Sigmoid colon (tissue), 6 donors: ENCODE measurements at regions not wholly inside any gene's neighbourhood (a gene's known extent, or its start where the extent isn't known, plus 50 kb on each side); places are given as distances from the start of the nearest gene placed in this dataset.
A peak's percentile ranks its signal among the peaks of the same experiment; 100 is the strongest.

ENCODE experiments used
- DNase-seq: peaks from one replicate; pipeline ENCODE4 v3.0.0-alpha.2; 2019
- H3K27ac ChIP-seq, 4 donors: fragments of 200-600 bp; sonication (generic); one replicate each; pipeline ENCODE4 v1.5.1; 2016 to 2019; ENCODE audit warnings: mild to moderate bottlenecking in 1 of 4
- H3K27me3 ChIP-seq, 3 donors: fragments of 200-600 bp; sonication (generic); one replicate each; pipeline ENCODE4 v1.5.1; 2019; ENCODE audit warnings: mild to moderate bottlenecking in 1 of 3
- H3K36me3 ChIP-seq, 4 donors: fragments of 200-600 bp; sonication (generic); one replicate each; pipeline ENCODE4 v1.5.1; 2016 to 2019
- H3K4me1 ChIP-seq, 4 donors: fragments of 200-600 bp; sonication (generic); one replicate each; pipeline ENCODE4 v1.5.1; 2017 to 2019
- H3K4me3 ChIP-seq, 4 donors: fragments of 200-600 bp; sonication (generic); one replicate each; pipeline ENCODE4 v1.5.1; 2017 to 2019; ENCODE audit warnings: mild to moderate bottlenecking in 2 of 4, moderate library complexity in 1 of 4
- H3K9me3 ChIP-seq, 4 donors: fragments of 200-600 bp in 3 of 4; sonication (generic) in 3 of 4; one replicate each; pipeline versions ENCODE4 v1.5.1 to v1.6.1; 2013 to 2019
- EP300 ChIP-seq, 4 donors: sonication (generic); formaldehyde crosslinking; IDR thresholded peaks; one replicate each; pipeline ENCODE4 v1.6.1; 2017; ENCODE audit warnings: antibody characterized with exemption in 4 of 4
- POLR2A ChIP-seq, 2 donors: fragments of 450-650 bp; IDR thresholded peaks; one replicate each; pipeline ENCODE4 v1.6.1; 2016; ENCODE audit warnings: antibody characterized with exemption in 2 of 2, mild to moderate bottlenecking in 2 of 2, moderate library complexity in 2 of 2
- POLR2AphosphoS5 ChIP-seq, 4 donors: sonication (generic); formaldehyde crosslinking; IDR thresholded peaks; one replicate each; pipeline ENCODE4 v1.6.1; 2017; ENCODE audit warnings: antibody characterized with exemption in 4 of 4
- WGBS, 2 donors: extraction: QIAGEN DNeasy Blood & Tissue Kit; methylation state at CpG; one replicate each; pipeline ENCODE4 v1.1.7; 2013; 5-methylcytosine and 5-hydroxymethylcytosine counted together
- intact Hi-C: fragments of 100-400 bp; cut with DNase I; formaldehyde crosslinking; loops from one replicate; pipeline ENCODE4 v1.15.1; 2023
- TF ChIP-seq, protein P1 (sequence below), 4 experiments: fragments of 450-650 bp in 3 of 4; fragments of 200-600 bp in 1 of 4; IDR thresholded peaks; one replicate each; pipeline ENCODE4 v1.5.1; 2016 to 2019; ENCODE audit warnings: antibody characterized with exemption in 4 of 4, mild to moderate bottlenecking in 3 of 4, moderate library complexity in 2 of 4
- donor health status: healthy with polysubstance abuse.
- donor health status: healthy.

DNA sequence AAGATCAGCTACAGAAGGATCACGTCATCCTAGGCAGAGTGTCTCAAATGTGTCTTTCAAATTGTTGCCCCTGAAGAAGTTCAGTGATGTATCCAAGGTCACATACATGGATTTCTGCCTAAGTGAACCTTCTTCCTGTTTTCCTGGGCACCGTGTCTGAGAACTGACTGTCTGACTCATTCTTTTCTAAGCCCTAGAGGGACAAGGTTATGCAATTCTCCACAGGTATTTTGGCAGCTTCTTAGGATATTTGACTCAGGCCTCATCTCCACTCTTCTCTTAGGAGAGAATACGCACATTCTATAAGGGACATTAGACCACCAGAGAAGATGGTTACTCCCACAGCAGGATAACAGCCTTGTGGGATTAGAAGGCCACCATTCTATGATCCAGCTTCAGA is 391.9 kb upstream of the THBS1 start:
- no peak for DNase-seq
- H3K27me3 ChIP-seq: no peaks in the 10 kb centered on the region
- no peak for TF ChIP-seq EP300 (IDR thresholded peaks at IDR 0.05)
- TF ChIP-seq, protein P1, sequence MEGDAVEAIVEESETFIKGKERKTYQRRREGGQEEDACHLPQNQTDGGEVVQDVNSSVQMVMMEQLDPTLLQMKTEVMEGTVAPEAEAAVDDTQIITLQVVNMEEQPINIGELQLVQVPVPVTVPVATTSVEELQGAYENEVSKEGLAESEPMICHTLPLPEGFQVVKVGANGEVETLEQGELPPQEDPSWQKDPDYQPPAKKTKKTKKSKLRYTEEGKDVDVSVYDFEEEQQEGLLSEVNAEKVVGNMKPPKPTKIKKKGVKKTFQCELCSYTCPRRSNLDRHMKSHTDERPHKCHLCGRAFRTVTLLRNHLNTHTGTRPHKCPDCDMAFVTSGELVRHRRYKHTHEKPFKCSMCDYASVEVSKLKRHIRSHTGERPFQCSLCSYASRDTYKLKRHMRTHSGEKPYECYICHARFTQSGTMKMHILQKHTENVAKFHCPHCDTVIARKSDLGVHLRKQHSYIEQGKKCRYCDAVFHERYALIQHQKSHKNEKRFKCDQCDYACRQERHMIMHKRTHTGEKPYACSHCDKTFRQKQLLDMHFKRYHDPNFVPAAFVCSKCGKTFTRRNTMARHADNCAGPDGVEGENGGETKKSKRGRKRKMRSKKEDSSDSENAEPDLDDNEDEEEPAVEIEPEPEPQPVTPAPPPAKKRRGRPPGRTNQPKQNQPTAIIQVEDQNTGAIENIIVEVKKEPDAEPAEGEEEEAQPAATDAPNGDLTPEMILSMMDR (IDR thresholded peaks at IDR 0.05): no peak
- no peak for TF ChIP-seq POLR2A (IDR thresholded peaks at IDR 0.05)
- no peak for TF ChIP-seq POLR2AphosphoS5 (IDR thresholded peaks at IDR 0.05)
- intact Hi-C loops: no loop called here
- no peaks in the 10 kb centered on the region for H3K9me3 ChIP-seq
- WGBS, 2 donors: 74 to 81% methylated on average over 3 of the region's 3 CpGs
- H3K4me3 ChIP-seq: no peak overlapping the region
- no peak overlapping the region for H3K27ac ChIP-seq
- no peaks in the 10 kb centered on the region for H3K36me3 ChIP-seq
- peaks cover 0 to 6% (median 2%) of the 10 kb centered on the region in 4 donors for H3K4me1 ChIP-seq

DNA sequence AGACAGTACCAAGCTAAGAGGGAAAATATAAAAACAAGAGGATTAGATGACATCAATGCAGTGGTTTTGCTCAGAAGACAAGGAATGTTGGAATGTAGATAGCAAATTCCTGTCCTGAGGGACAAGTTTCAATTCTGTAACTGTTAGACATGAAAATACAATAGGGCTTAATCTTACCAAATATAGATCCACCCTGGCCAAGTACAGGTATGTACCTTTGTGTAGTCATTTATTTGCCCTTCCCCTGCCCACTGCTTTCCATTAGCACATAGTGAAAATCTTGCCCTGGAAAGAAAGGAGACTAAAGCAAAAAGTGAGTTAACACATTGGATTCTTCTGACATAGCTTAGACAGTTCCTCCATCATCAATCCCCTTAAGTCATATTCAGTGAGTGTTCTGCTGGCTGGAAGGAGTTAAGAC is 389.0 kb upstream of the THBS1 start:
- H3K4me1 ChIP-seq: peaks cover 0 to 18% (median 12%) of the 10 kb centered on the region in 4 donors
- no peak overlapping the region for H3K4me3 ChIP-seq
- TF ChIP-seq POLR2AphosphoS5 (IDR thresholded peaks at IDR 0.05) (no peak), EP300 (IDR thresholded peaks at IDR 0.05) (no peak), POLR2A (IDR thresholded peaks at IDR 0.05) (no peak)
- TF ChIP-seq, protein P1 (IDR thresholded peaks at IDR 0.05): no peak
- H3K27ac ChIP-seq: no peak overlapping the region
- no peaks in the 10 kb centered on the region for H3K27me3 ChIP-seq
- DNase-seq: no peak
- intact Hi-C loops: no loop called here
- no peaks in the 10 kb centered on the region for H3K9me3 ChIP-seq
- no peaks in the 10 kb centered on the region for H3K36me3 ChIP-seq

DNA sequence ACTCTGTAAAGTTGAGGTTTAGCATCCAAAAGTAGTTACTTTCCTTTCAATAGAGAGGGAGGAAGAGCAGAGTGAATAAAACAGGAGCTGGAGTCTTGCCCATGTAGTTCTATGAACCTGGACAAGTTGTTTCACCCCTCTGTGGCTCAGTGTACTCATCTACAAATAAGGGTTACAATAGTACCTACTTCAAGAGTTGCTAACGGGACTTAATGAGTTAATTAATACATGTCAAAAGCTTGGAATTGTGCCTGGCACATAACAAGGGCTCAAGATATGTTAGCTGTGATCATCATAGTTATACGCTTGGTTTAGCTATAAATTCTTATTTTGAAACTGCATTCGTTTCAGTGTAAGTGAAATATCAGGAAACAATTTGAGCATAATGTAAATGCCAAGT is 388.5 kb upstream of the THBS1 start:
- Histone ChIP-seq H3K27ac (no peak overlapping the region), H3K4me1 (peaks cover 0 to 18% (median 12%) of the 10 kb centered on the region in 4 donors), H3K9me3 (no peaks in the 10 kb centered on the region), H3K27me3 (no peaks in the 10 kb centered on the region), H3K36me3 (no peaks in the 10 kb centered on the region), H3K4me3 (no peak overlapping the region)
- TF ChIP-seq EP300 (IDR thresholded peaks at IDR 0.05): no peak
- no peak for TF ChIP-seq POLR2AphosphoS5 (IDR thresholded peaks at IDR 0.05)
- intact Hi-C loops: no loop called here
- no peak for DNase-seq
- 72 to 81% methylated on average over 3 of the region's 3 CpGs for WGBS, 2 donors

DNA sequence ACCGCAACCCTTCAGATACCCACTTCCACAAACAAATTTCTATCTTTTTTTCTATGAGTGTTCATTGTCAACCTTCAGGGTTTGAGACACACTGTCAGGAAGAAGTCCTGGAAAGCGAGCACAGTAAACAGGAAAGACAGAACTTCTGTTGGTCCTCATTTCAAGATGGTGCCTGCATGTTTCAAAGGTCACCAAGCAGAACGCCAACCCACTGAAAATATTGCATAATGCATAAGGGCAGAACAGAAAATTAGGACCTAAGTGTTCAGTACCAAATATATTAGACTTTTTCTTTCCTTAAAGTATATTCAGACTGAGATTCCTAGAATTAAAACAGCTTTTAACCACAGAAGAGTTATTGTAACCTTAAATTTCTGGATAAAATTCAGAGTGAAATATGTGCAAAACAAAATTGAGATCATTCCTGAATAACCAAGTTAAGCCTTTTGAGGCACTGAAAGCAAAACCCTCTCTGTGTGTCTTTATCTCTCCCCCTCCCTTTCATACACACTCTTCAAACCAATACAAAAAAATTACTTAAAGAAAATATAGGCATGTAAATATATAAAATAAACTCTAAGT is 387.8 kb upstream of the THBS1 start:
- 83 to 88% methylated on average over 3 of the region's 3 CpGs for WGBS, 2 donors
- H3K27me3 ChIP-seq: no peaks in the 10 kb centered on the region
- H3K4me3 ChIP-seq: no peak overlapping the region
- TF ChIP-seq, protein P1 (IDR thresholded peaks at IDR 0.05): no peak
- TF ChIP-seq POLR2AphosphoS5 (IDR thresholded peaks at IDR 0.05) (no peak), EP300 (IDR thresholded peaks at IDR 0.05) (no peak), POLR2A (IDR thresholded peaks at IDR 0.05) (no peak)
- H3K9me3 ChIP-seq: no peaks in the 10 kb centered on the region
- peaks cover 0 to 20% (median 15%) of the 10 kb centered on the region in 4 donors for H3K4me1 ChIP-seq
- DNase-seq: no peak
- no peak overlapping the region for H3K27ac ChIP-seq
- H3K36me3 ChIP-seq: no peaks in the 10 kb centered on the region
- intact Hi-C loops: no loop called here

DNA sequence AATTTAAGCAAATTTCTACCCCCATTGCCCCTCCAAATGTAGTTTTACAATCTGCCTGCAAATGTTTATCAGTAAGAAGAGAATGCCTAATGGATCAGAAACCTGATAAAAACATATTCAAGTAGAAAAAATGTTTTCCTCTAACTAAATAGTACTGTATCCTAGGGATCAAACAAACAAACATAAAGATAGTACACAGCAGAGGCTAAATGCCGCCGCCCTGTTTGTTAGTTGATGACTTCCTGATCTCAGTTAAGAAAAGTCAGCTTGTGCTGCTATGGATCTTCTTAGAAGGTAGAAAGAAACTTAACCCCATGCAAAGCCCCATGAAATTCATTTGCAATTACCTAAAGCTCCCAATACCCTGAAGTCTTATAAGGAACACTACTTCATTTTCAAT is 387.3 kb upstream of the THBS1 start:
- intact Hi-C loops: no loop called here
- Histone ChIP-seq H3K27me3 (no peaks in the 10 kb centered on the region), H3K27ac (peak overlapping the region in 1 of 4 donors; percentile 20), H3K4me1 (peaks cover 0 to 25% (median 20%) of the 10 kb centered on the region in 4 donors), H3K4me3 (no peak overlapping the region), H3K9me3 (no peaks in the 10 kb centered on the region), H3K36me3 (no peaks in the 10 kb centered on the region)
- WGBS, 2 donors: 85 to 94% methylated on average over 2 of the region's 2 CpGs
- TF ChIP-seq, protein P1 (IDR thresholded peaks at IDR 0.05): no peak
- DNase-seq: no peak
